ENCODE measurements at regions not wholly inside any gene's neighbourhood (a gene's known extent, or its start where the extent isn't known, plus 50 kb on each side); places are given as distances from the start of the nearest gene placed in this dataset.
"Not testable (repeated sequence)": the region's sequence is repeated elsewhere in the genome, so short reads cannot be mapped to it uniquely, and the experiment has no call there.

DNA sequence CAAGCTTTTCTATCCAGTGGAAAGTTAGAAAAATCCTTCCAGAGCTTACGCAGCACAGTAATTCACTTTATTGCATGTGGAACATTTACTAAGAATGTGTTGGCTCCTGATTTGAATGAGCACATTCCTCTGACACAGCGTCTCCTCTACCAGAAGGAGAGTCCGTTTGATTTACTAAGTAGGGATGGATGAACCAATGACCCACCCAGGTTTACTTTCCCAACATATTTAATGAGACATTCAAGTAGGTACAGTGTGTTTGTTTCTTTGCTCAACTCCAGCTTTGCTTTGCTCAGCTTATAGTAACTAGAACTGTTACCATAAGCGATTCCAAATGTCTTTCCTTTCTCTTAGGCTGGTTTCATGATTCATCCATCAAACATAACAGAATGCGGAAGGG is 161.7 kb downstream of the SMARCA1 start:
- DNase-seq (ENCODE audit: low spot score): no peak

DNA sequence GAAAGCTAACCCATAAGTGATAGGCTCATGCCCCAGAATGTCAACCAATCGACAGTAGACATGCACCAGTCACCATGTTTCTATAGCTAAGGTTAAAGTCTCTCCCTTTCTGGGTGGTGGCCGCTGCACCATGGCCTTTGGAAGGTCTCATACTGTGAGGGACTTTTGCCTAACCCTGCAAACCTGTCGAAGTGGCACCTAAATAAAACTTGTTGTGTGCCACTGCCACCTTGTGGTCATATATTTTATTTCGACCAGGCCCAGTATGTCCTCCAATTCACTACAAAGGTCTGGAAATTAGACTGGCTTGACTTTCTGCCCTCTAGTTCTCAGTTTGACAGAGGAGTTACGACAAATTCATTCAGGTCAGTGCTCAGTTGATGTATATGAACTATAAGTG is 163.1 kb downstream of the SMARCA1 start:
- DNase-seq (ENCODE audit: low spot score): peak; percentile 1

- no peak for DNase-seq (ENCODE audit: low spot score)
These were observed 164.0 kb downstream of the SMARCA1 start for GRCh38 chrX:129359269-129359668.

DNA sequence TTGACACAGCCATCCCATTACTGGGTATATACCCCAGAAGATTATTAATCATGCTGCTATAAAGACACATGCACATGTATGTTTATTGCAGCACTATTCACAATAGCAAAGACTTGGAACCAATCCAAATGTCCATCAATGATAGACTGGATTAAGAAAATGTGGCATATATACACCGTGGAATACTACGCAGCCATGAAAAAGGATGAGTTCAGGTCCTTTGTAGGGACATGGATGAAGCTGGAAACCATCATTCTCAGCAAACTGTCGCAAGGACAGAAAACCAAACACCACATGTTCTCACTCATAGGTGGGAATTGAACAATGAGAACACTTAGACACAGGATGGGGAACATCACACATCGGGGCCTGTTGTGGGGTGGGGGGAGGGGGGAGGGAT is 165.9 kb downstream of the SMARCA1 start:
- DNase-seq (ENCODE audit: low spot score): not testable (repeated sequence)

- no peak for DNase-seq (ENCODE audit: low spot score)
These were observed 176.0 kb downstream of the SMARCA1 start for GRCh38 chrX:129347291-129347690.

- no peak for DNase-seq (ENCODE audit: low spot score)
These were observed 176.7 kb downstream of the SMARCA1 start for GRCh38 chrX:129346574-129346973.

GRCh38 chrX:129337264-129337663 is 186.0 kb downstream of the SMARCA1 start:
- not testable (repeated sequence) for DNase-seq (ENCODE audit: low spot score)

DNA sequence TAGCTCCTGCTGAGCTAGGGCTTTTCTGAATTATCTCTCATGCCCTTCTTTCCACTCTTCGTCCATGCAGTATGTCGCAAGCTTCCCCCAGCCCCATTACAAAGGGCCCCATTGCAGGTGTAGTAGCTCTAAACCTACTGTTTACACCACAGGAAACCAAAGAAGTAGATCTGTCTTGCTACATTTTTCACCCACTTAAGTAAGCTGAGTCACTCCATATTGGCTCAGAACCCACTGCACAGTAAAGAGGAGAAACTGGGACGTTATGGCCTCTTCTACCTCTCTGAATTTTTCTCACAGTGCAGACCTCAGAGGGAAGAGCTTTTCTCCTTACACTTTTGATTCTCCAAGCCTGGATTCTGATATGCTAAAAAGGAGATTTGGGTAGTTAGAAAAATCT is 200.2 kb downstream of the SMARCA1 start:
- DNase-seq (ENCODE audit: low spot score): no peak

GRCh38 chrX:129318375-129318774 is 204.9 kb downstream of the SMARCA1 start:
- no peak for DNase-seq (ENCODE audit: low spot score)

DNA sequence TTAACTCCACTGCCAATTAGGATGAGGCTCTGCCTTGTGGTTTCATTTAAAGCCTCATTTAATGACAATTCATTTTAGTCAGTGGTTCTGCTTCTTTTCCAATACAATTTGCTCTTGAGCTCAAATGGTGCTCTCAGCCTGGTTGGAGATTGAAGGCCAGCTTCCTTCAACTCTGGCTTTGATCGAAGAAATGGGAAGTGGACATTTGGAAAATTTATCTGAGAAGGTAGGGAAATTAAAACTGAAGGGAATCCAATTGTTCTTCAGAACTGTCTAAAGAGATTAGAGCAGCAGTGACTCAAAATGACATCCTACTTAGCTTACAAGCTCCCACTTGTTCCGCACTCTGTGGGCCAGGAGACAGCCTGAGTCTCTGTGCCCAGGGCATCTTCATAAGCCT is 206.8 kb downstream of the SMARCA1 start:
- DNase-seq (ENCODE audit: low spot score): no peak

DNA sequence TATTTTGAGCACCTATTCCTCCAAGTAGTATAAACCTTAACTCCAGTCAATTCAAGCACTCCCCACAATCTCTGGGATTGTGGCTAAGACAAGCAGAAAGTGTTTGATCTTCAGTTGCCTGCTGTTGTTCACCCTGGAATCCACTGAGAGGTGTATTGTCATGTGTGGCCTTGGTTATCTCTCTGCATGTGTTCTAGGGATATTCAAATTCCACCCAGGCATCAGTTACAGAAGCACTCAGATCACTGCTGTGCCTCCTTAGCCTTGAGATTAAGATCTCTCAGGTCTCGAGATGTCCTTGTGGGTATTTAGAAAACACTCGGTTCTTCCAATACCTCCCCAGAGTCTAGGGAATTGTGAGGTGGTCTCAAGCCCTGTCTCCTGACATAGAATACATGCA is 213.3 kb downstream of the SMARCA1 start:
- no peak for DNase-seq (ENCODE audit: low spot score)

DNA sequence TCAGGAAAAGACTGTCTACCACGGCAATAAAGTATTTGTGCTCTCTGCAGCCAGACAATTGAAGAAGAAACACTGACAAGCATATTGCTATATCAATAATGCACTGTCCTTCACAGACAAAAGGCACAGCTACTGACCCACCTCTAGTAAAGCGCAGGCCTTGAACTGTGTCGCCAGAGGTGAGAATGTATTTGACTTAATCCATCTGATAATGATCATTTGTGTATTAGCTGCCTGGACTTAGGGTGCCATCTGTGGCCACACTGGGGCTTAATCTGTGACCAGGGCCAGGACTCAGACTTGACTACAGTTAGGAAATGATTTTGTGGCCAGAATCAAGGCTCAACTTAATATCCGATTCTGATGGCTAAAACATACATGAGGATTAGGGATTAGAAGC is 260.4 kb downstream of the SMARCA1 start:
- no peak for DNase-seq (ENCODE audit: low spot score)

DNA sequence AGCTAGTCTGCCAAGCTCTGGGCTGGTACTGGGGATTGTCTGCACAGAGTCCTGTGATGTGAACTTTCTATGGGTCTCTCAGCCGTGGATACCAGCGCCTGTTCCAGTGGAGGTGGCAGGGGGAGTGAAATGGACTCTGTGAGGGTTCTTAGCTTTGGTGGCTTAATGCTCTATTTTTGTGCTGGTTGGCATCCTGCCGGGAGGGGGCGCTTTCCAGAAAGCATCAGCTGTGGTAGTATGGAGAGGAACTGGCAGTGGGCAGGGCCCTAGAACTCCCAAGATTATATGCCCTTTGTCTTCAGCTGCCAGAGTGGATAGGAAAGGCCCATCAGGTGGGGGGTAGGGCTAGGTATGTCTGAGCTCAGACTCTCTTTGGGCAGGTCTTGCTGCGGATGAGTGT is 267.8 kb downstream of the SMARCA1 start:
- not testable (repeated sequence) for DNase-seq (ENCODE audit: low spot score)

DNA sequence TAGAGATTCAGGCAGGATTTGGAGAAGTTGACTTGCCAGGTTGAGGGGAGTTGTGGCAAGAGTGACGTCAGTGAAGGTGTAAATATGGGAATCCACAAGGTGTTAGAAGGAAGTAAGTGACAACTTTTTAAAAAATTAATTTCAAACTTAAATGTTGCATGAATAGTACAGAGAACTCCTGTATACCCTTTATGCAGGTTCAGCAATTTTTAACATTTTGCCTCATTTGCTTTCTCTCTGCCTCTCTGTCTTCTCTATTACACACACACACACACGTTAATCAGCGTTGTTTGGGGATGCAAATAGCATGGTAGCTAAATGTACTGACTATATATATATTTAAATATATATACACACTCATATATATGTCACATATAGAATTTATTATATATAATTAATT is 273.7 kb downstream of the SMARCA1 start:
- no peak for DNase-seq (ENCODE audit: low spot score)

- no peak for DNase-seq (ENCODE audit: low spot score)
These were observed 275.6 kb downstream of the SMARCA1 start for GRCh38 chrX:129247642-129248041.

DNA sequence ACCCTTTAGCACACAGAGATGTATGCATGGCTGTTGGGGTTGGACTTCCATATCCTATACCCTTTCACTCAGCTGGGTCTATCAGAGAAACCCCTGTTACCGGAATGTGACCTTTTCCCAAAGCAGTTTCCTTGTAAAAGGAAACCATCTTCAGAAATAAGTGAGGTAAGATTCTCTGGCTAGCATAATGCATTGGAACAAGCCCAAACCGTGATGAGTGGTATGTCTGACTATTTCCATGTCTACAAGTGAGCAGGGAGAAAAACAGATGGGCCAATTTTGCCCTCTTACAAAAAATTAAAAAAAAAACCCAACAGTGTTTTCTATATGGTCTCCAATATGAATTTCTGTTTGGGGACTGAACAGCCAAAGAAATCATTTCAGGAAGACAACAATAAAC is 283.9 kb downstream of the SMARCA1 start:
- DNase-seq (ENCODE audit: low spot score): no peak

DNA sequence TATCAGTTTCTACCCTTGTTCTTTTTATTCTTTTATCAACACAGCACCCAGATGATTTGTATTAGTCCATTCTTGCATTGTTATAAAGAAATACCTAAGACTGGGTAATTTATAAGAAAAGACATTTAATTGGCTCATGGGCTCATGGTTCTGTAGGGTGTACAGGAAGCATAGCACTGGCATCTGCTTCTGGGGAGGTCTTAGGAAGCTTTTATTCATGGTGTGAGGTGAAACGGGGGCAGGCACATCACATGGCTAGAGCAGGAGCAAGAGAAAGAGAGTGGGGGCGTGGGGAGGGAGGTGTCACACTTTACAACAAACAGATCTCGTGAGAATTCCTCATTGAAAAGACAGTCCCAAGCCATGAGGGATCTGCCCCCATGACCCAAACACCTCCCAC is 285.3 kb downstream of the SMARCA1 start:
- DNase-seq (ENCODE audit: low spot score): no peak

- DNase-seq (ENCODE audit: low spot score): no peak
These were observed 287.4 kb downstream of the SMARCA1 start for GRCh38 chrX:129235903-129236302.

- no peak for DNase-seq (ENCODE audit: low spot score)
These were observed 289.5 kb downstream of the SMARCA1 start for GRCh38 chrX:129233786-129234185.

DNA sequence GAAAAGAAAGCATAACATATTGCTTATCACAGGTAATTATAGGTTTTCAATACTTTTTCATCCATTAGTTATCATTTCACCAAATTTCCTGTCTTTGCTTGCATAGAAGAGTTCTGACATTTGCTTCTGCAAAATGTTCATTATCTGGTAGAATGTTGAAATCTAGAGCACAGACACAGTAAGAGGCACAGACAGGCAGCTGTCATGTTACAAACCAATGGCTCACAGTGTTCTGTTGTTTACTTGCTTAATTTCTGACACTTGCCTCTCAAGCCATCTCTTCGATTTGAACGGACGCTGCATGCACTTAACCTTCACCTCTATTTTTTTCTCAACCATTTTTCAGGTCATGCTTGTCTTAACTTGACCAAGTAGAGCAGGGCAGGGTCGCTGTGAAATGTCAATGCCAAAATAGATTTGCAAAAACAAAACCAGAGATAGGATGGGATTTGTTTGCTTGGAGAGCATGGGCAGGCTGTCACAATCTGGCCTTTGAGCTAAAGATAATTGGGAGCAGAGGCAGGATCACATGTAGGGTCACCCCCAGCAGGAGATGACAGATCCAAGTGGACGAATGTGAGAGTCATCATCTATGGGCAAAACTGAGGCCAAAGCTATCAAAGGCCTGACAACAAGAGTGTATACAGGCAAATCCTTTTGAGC is 292.3 kb downstream of the SMARCA1 start:
- DNase-seq (ENCODE audit: low spot score): no peak

DNA sequence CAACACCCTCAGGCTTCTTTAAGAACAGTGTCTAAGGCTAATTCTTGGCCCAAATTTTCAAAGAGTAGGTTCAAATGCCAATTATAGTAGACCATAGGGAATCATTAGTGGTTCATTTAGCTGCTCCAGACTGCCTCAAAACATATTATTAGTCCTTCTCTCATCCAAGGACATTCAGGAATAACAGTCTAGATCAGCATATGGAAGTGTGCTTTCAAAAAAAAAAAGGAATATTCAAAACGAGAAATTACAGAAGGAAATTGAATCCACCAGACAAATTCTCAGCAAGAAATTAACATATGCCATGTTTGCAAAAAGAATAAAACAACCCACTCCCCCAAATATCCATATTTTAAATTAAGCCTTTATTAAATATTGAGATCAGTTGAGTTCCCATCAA is 293.1 kb downstream of the SMARCA1 start:
- DNase-seq (ENCODE audit: low spot score): no peak

DNA sequence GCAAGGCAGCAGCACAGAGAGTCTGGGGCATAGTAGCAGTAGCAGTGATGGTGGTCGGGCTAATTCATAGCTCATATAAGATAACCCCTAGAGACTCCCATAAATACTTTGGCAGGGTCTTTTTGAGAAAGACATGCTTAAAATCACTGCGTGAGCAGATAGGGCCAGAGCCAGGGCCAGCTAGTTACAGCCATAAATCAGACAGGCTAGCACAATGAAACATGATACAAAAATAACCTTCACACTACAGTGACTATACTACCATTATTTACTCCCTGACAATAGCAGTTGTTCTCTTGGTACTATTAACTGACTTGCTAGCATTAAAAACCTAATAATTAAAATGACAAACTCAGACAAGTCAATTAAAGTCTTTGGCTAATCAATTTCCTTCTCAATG is 295.9 kb downstream of the SMARCA1 start:
- DNase-seq (ENCODE audit: low spot score): no peak

DNA sequence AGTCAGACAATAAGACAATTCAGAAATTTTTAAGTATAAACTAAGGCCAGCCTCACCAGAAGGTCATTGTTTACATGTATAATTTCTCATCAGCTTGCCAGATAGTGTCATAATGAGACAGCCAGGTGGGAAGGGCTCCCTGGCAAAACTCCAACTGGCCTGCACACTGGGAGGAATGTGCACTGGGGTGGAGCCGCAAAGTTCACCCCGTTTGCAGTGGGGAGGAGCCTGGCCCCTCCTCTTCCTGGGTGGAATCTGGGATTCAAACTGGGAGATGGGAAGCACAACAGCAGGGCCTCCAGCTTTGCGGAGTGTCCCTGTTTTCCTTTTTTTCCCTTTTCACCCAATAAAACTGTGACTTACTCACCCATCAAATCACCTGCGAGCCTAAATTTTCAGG is 329.9 kb downstream of the SMARCA1 start:
- no peak for DNase-seq (ENCODE audit: low spot score)

GRCh38 chrX:129188231-129188630 is 335.1 kb downstream of the SMARCA1 start:
- no peak for DNase-seq (ENCODE audit: low spot score)

DNA sequence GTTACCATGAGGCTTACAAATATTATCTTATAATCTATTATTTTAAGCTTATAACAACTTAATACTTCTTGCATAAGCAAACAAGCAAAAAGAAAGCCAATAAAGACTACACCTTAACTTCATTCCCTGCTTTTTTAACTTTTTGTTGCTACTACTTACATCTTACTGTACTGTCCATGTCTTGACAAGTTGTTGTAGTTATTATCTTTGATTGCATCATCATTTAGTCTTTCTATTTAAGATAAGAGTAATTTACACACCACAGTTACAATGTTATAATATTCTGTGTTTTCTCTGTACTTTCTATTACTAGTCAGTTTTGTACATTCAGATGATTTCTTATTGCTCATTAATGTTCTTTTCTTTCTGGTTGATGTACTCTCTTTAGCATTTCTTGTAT is 346.6 kb downstream of the SMARCA1 start:
- no peak for DNase-seq (ENCODE audit: low spot score)

Data from putamen (tissue), 1 donor.